Breast epithelium (tissue), 3 donors: ENCODE measurements at regions not wholly inside any gene's neighbourhood (a gene's known extent, or its start where the extent isn't known, plus 50 kb on each side); places are given as distances from the start of the nearest gene placed in this dataset.

Source experiments
- POLR2A ChIP-seq: fragments of 450-650 bp; IDR thresholded peaks from one replicate; pipeline ENCODE4 v1.6.1; 2016; ENCODE audit warnings: antibody characterized with exemption, mild to moderate bottlenecking, moderate library complexity
- POLR2AphosphoS5 ChIP-seq, 3 donors: sonication (generic); formaldehyde crosslinking; IDR thresholded peaks; one replicate each; pipeline ENCODE4 v1.6.1; 2017; ENCODE audit warnings: antibody characterized with exemption in 3 of 3
- TF ChIP-seq, protein P1 (sequence below), 3 donors: fragments of 450-650 bp; IDR thresholded peaks; one replicate each; pipeline ENCODE4 v1.5.1; 2016 to 2017; ENCODE audit warnings: antibody characterized with exemption in 3 of 3, mild to moderate bottlenecking in 3 of 3, moderate library complexity in 3 of 3

DNA sequence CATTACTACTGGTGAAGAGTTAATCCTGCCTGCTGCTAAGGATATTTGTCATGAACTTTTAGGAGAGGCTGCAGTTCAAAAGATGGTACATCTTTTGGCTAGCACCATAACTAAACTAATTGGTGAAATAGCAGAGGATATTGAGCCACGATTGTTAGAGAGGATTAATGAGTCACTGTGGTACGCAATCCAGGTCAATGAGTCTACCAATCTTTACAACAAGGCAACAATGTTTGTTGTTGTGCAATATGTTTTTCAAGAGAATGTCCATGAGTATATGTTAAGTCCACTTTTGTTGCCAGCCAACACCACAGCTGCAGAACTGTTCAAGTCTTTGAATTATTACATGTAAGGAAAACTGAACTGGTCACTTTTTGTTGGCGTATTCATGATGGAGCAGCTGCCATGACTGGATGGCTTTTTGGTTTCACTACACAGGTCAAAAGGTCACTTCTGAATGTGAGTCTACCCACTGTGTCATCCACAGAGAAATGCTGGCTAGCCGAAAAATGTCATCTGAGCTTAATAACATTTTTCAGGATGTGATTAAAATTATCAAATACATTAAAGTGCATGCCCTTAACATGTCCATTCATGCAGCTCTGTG lies 402.6 kb upstream of the KIF2B start:
- TF ChIP-seq, protein P1, sequence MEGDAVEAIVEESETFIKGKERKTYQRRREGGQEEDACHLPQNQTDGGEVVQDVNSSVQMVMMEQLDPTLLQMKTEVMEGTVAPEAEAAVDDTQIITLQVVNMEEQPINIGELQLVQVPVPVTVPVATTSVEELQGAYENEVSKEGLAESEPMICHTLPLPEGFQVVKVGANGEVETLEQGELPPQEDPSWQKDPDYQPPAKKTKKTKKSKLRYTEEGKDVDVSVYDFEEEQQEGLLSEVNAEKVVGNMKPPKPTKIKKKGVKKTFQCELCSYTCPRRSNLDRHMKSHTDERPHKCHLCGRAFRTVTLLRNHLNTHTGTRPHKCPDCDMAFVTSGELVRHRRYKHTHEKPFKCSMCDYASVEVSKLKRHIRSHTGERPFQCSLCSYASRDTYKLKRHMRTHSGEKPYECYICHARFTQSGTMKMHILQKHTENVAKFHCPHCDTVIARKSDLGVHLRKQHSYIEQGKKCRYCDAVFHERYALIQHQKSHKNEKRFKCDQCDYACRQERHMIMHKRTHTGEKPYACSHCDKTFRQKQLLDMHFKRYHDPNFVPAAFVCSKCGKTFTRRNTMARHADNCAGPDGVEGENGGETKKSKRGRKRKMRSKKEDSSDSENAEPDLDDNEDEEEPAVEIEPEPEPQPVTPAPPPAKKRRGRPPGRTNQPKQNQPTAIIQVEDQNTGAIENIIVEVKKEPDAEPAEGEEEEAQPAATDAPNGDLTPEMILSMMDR (IDR thresholded peaks at IDR 0.05): no peak
- no peak for TF ChIP-seq POLR2AphosphoS5 (IDR thresholded peaks at IDR 0.05)
- TF ChIP-seq POLR2A: no peak
